Activated naive CD4-positive, alpha-beta T cell treated with anti-CD3 and anti-CD28 coated beads, Interleukin-2, amount 50 U/mL, for 16 hours (primary cell): ENCODE measurements at regions not wholly inside any gene's neighbourhood (a gene's known extent, or its start where the extent isn't known, plus 50 kb on each side); places are given as distances from the start of the nearest gene placed in this dataset.

Experiments
- DNase-seq: peaks from one replicate; pipeline ENCODE4 v3.0.0-alpha.2; 2020

DNA sequence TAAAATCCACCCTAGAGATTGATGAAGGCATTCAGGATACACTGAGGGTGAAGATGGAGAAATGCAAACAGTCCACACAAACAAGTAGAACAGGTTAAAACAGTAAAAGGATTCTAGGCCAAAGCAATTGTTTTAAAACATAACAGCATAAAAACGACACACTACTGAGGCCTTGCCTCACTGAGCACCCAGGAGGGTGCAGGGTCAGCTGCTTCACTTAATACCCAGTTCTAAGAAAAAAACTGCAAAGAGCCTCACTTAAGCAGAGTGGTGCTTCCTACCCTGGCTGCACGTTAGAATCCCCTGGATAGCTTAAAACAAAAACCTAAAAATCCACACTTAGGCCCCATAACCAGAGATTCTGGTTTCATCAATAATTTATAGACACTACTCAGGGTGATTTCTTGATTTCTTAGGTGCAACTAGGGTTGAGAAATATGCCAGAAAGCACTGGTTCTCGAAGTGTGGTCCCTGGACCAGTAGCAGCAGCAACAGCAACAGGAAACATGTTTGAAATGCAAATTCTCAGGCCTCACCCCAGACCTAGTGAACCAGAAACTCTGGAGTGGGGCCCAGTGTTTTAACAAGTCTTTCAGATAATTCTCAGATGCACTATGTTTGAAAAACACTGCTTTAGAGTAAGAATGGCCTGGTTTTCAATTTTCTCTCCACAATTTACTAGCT is 279.1 kb downstream of the ZEB2 start:
- DNase-seq, result no peak

- no peak for DNase-seq
Measured at GRCh38 chr2:144239726-144240125, 280.2 kb downstream of the ZEB2 start.

- DNase-seq, result no peak
Measured at GRCh38 chr2:144239306-144239705, 280.6 kb downstream of the ZEB2 start.

DNA sequence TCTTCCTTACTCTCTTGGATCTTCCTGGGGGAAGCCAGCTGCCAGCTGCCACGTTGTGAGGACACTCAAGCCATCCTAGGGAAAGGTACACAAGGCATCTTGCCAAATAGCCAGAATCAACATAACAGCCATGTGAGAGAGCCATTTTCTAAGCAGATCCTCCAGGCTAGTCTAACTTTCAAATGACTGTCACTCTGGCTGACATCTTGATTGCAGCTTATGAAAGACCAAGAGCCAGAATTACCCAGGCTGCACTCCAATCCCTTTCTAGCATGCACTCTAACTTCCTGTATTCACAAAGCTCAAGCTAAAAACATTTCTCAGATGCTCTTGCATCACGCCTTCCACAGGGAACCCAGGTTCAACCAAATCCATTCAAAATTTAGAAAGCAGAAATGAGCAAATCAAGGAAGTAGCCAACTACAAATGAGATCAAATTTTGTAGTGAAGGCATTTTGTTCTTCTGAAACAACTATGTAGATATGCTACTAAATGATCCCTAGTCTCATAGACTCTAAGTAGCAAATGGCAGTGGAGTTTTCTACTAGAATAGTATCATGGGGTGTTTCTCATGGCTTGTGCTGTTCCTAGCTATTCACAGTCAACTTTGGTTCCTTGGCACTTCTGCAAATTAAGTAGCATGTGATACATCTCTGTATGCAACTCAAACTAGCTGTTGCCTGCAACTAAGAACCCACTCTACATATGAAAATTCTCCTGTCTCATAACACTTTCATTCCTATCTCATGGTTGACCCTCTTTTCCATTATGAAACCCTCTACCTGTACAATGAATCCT is 281.9 kb downstream of the ZEB2 start:
- DNase-seq, result no peak

DNA sequence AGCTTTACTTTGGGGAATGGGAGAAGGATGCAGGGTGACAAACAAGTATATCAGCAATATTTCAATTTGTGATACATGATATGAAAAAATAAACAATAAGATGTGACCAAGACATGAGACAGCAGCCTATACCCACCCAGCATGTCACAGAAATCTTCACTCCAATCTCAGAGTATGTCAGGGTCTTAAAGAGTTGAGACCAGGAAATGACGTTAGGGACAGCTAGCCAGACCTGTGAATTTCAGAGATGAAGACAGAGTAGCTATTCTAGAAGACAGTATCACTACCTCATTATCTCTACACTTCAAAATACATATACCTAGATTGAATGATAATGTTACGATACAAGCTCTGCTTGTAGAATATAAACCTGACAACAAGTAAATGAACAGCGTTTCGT is 282.8 kb downstream of the ZEB2 start:
- no peak for DNase-seq

- no peak for DNase-seq
Measured at GRCh38 chr2:144235050-144235449, 284.9 kb downstream of the ZEB2 start.

- DNase-seq, result no peak
Measured at GRCh38 chr2:144234542-144234871, 285.4 kb downstream of the ZEB2 start.

DNA sequence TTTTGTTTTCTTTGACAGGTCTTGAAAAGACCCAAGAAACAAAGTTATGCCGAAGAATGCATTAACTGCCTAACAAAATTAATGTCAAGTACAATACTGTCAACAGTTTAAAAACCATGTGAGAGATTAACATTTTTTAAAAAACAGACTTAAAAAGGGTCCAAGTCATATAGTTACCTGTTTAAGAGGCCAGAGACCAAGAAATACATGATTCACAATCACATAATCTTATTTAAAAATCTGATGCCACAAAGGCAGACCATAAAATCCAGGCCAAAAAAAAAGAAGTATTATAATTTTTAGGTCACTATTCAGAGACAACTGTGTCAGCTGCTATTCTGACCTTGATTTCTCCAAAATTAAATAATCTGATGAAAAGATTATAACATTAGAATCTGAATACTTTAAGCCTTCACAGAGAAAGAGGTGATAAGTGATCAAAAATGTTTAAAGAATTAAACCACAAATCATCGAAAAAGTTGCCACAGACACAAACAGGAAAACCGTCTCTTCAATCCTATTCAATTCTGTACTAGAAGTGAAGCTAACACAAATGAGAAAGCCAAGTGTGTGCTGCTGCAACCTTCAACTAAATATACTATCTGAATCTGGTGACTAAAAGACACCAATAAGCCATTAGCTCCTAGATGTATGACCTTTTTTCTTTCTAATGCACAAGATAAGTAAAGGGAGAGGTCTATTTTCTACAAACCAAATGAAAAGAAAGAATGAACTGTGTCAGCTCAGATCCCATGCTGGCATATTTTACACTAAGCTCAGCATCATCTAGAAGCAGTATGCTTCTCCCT is 286.0 kb downstream of the ZEB2 start:
- no peak for DNase-seq

DNA sequence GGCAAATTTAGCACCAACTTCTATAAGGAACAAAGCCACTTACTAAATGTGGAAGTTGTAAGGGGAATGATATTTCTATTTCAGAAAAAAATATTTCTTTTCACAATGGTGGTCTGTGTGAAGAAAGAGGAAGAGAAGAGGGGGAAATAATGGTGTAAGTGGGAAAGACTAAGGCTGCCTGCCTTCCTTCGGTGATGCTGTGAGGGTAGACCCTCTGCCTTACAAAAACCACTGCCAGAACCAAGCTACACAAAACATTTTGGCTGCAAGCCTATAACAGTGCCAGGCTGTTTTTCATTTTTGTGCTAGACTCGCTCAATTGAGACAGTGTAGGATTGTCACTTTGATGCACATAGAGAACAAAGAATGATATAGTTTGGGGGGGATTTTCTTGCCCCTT is 286.6 kb downstream of the ZEB2 start:
- no peak for DNase-seq

DNA sequence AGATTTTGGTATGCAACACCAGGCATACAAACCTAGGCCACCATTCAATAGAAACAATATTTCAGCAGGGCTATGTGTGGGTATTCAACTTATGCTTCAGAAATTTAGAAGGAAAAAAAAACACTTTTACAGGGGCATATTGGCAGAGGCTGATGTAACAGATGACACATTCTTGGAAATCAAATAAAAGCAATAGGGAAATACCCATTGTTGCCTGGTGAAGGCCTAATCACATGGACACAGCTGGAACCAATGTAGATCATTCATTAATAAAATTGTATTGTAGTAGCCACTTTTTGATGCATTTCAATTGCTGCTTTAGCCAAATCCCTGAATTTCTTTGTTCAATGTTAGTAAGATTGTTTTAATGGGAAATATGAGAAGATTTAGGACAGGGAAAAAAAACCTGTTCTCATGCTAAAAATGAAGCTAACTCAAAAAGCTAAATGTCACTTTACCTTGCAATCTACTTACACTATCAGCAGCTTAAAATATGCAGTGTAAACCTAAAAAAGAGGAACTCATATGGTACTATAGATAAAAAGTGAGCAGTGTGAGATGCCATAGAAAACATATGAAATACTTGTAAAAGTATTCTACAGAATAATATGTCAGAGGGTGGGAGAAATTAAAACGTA is 289.4 kb downstream of the ZEB2 start:
- no peak for DNase-seq

GRCh38 chr2:144230033-144230432 is 289.9 kb downstream of the ZEB2 start:
- DNase-seq, result no peak

- DNase-seq, result no peak
Measured at GRCh38 chr2:144229296-144229695, 290.6 kb downstream of the ZEB2 start.

DNA sequence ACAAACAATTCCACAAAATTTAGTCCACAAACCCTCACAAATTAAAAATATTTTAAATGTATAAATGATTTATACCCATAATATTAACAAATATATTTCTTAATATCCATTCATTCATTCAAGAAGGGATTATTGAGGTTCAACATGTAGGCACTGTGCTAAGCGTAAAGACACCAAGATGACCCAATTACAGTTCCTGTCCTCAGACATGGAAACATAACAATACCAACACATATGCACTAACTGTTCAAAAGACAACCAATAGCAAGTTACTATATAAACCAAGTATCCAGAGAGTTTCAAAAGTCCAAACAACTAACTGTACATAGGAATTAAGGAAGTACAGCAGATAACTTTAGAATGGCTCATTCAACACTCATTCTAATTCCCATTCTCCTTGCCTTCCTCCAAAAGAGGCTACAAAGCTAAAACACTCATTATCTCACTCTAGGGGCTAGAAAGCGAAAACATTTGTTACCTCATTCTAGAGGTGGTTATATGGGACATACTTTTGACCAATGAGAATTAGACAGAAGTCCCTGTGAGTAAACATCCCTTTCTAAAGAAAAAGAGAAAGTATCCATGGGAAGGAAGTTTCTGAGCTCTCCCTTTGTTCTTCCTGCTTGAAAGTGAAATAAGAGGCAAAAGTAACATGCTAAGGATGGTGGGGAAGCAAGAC is 292.4 kb downstream of the ZEB2 start:
- no peak for DNase-seq

DNA sequence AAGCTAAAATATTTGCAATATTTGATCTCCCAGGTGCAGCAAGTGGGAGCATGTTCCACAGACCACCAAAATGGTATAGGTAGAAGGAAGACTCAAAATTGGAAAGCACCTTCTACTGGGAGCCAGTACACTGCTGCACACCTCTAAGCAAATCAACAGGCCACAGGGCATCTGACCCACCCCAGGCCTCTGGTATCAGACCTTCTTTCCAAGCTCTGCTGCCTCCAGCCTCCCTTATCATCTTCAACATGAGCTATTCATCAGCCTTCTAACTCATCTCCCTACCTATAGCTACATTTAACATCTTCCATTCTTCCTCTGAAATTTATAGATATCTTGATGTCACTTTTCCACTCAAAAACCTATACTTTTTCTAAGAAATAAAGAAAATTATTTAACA is 294.8 kb downstream of the ZEB2 start:
- no peak for DNase-seq

- no peak for DNase-seq
Measured at GRCh38 chr2:144224472-144224871, 295.4 kb downstream of the ZEB2 start.

GRCh38 chr2:144219979-144220378 is 299.9 kb downstream of the ZEB2 start:
- DNase-seq, result no peak

DNA sequence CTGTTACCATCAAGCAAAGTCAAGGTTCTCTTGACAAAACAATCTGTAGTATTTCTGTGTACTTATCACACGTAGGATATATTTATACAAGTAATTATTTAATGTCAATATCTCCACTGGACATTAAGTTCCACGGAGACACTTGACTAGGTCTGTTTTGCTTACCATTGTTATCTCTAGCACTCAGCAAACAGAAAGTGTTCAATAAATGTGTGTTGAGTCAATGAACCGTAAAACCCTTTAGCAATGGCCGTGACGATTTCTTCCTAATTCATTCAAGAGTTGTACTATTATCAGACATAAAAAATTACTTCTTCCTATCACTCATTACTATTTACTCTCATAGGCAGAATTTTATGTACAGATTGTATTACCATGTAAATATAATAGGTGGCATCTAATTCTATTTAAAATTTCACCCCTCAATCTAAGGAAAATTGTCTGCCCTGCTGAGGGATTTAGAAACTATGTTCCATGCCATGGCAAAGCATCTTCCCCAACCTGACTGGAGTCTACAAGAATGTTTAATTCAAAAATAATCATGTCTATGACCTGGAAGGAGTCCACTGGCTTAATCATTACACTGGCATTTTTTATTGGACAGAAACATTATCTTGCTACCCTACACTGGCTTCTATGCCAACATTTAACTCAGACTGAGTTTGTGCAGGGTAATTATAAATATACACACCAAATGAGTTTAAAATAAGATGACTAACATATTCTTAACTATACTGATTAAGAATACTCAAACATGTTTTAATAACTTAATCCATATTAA is 301.9 kb downstream of the ZEB2 start:
- no peak for DNase-seq

- DNase-seq, result no peak
Measured at GRCh38 chr2:144215701-144216675, 303.9 kb downstream of the ZEB2 start.

- DNase-seq, result no peak
Measured at GRCh38 chr2:144215207-144215606, 304.7 kb downstream of the ZEB2 start.

GRCh38 chr2:144213797-144214196 is 306.1 kb downstream of the ZEB2 start:
- no peak for DNase-seq

DNA sequence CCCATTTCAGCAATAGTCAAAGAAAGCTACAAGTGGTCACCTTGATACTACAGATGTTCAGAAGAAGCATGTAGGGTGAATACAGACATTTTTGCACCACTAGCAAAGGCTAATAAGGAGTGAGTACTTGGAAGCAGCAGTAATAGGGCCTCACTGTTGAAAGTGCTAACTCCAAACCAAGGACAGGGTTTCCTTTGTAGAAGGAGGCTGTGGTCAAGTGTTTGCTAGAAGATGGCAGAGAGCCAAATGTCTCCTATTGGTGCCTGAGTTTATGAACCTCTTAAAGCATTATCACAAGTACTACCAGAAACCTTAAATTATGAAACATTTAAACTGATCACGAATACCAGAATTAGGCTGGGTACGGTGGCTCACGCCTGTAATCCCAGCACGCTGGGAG is 308.1 kb downstream of the ZEB2 start:
- no peak for DNase-seq
